SKM-1 treated with dmso at 0.1 percent for 144 hours (cell line): ENCODE measurements at regions not wholly inside any gene's neighbourhood (a gene's known extent, or its start where the extent isn't known, plus 50 kb on each side); places are given as distances from the start of the nearest gene placed in this dataset.
"Not testable (repeated sequence)": the region's sequence is repeated elsewhere in the genome, so short reads cannot be mapped to it uniquely, and the experiment has no call there.

ENCODE experiments used
- DNase-seq: peaks from one replicate; lab custom pipeline; 2025; ENCODE audit not compliant: unreplicated experiment; lab: John Stamatoyannopoulos, UW

DNA sequence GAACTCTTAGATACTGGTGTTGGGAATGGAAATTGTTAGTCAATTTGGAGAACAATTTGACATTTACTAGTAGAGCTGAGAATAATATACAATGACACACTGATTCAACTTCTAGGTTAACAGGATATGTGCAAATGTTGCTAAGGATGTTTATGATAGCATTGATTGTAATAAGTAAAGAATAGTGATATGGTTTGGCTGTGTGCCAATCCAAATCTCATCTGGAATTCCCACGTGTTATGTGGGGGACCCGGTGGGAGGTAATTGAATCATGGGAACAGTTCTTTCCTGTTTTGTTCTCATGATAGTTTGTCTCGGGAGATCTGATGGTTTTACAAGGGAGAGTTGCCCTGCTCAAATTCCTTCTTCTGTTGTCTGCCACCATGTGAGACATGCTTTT, 302.4 kb upstream of the TMPRSS15 start:
- no peak for DNase-seq

DNA sequence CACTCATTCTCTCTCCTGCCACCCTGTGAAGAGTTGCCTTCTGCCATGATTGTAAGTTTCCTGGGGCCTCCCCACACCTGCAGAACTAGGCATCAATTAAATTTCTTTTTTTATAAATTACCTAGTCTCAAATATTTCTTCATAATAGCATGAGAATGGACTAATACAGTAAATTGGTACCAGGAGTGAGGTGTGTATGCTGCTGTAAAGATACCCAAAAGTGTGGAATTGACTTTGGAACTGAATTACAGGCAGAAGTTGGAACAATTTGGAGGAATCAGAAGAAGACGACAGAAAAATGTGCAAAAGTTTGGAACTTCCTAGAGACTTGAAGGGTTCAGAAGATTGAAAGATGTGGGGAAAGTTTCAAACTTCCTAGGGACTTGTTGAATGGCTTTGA, 308.1 kb upstream of the TMPRSS15 start:
- no peak for DNase-seq

DNA sequence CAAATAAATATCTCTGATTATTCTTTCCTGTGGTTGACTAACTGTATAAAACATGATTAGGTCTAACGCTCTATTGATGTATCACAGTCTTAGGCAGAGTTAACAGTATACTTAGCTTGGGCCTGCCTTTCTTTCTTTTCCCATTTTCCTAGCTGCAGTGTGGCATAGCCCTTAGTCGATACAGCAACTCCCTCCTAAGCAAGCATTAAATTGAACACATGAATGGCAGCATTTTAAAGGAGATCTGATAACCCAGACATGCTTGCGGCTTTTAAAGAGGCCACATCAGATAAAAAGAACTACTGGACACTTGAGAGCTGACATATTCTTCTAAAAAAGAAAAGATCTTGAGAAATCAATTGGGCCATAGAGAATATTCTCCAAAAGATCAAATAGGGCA, 312.0 kb upstream of the TMPRSS15 start:
- DNase-seq = no peak

DNA sequence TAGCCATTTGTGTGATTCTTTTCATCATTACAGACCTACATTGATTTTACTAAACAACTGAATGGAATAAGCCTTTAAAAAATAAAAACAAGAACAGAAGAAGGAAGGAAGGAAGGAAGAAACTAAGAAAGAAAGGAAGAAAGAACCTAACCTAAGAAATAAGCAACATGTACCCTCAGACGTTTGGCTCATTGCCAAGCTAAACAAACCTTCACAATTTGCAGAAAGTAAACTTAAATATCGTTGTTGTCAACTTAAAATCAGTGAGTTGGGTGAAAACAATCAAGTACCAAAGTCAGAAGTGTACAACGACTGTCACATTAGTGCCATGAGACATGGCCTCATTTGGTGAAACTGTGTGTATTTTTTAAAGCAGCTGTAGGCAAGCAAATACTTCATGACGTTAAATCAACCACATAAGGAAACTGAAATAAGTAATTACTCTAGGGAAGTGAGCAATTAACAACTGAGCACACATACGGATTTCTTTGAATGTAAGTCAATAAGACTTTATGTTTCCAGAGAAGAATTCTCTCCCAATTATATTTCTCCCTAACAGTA, 313.1 kb upstream of the TMPRSS15 start:
- DNase-seq = no peak

DNA sequence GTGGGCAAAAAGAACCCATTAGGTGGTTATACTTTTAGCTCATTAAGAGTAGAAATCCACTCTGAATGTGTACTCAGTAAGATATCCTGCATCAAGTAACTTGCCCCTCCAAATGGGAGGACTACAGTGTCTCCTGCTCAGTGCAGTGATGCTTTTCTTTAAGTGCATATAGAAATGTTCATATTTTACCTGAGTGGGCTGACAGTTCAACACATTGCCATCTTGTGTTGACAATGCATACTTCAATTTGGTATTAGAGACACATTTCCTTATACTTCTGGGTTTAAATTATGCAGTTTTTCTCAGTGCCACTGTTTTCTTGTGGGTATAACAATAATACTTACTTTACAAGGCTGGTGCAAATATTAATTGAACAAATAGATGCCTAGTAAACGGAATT, 318.6 kb upstream of the TMPRSS15 start:
- no peak for DNase-seq

DNA sequence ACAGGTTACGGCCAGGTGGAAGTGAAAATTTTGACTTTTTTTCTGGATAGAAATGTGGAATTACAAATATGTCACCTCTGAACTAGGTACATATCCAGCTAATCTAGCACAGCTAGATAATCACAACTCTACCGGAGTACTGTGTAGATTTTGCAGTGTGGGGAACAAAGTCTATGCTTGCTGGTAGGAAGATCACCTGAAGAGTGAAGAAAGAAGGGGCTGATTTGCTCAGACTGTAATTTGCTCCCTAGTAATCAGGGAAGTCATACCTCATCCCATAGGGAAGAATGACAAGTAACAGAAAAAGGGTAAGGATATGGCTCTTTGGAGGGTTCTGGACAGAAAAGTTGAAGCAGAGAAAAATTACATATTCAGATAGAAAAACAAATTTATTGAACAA, 319.6 kb upstream of the TMPRSS15 start:
- no peak for DNase-seq

DNA sequence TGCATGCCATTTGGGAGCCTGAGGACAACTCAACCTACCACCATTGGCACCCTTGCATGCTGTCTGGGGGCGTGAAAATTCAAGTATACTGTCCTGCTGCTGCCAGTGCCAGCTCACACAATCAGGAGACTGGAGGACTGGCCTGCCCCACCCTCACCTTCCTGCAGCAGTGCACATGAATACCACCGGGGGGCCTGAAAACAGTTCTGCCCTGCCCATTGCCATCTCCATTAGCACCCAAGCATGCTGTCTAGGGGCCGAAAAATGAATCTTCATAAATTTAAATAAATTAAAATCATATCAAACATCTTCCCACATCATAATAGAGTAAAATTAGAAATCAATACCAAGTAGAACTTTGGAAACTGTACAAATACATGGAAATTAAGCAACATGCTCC, 322.1 kb upstream of the TMPRSS15 start:
- DNase-seq = peak; percentile 24

DNA sequence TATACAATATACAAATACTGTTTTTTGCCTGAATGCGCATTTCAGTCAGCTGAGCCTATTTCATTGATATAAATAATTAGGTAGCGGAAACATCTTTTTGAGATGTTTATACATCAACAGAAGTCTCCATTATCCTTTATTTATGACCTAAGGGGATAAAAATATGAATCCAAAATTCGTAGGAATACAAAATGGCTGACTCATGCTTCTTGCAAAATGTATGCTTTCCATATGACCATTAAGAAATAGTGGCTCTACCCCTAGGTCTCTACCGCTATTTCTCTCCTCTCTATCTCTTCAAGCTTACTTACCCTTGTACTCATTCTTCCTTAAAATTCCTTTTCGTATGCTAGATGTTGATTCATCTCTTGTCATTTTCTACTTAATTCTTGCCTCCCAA, 338.4 kb upstream of the TMPRSS15 start:
- no peak for DNase-seq

DNA sequence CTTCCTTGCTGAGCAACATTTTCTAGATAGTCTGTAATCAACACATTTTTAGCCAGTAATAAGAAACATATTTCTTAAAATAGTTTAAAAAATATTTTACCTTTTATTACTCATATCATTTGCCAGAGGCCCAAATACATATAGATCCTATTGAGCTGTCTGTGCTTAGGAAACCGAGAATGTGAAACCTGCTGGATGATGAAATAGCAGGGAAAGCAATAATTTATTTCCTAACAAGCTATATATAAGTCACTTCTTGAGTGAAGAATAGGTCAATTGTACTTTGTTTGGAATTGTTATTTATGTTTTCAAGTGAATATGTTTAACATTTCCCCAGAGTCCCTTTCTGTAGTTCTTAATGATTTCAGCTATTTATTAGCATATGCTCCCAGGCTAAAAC, 339.9 kb upstream of the TMPRSS15 start:
- no peak for DNase-seq

DNA sequence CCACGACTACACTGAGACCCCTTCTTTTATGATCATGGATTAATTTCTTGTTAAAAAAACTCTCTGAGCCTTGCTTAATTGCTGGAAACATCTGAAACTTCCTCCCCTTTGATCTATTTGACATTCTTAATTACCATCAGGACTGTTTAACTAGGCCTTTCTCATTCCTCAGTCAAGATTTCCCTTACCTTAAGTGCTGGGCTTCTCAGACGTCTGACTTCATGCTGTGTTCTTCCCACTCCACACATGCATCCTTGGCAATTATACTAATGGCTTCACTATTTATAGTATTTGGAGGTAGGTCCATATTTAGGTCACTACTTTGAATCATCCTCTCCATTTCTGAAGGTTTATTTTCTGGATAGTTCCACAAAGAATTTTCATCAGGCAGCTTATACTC, 341.3 kb upstream of the TMPRSS15 start:
- no peak for DNase-seq

DNA sequence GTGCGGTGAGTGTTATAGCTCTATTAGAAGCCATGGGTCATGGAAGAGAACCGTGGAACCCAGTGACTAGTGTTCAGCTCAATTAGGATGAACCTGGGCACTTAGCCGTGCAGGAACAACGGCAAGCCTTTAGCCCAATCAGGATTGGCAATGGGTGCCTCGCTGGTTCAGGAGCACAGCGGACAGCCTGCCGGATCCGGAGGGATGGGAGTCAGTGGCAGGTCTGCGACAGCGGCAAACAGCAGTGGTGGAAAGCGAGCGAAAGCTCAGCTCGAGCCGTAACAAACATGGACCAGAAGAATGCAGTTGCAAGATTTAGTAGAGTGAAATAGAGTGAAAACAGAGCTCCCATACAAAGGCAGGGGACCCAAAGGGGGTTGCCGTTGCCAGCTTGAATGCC, 349.3 kb upstream of the TMPRSS15 start:
- not testable (repeated sequence) for DNase-seq

DNA sequence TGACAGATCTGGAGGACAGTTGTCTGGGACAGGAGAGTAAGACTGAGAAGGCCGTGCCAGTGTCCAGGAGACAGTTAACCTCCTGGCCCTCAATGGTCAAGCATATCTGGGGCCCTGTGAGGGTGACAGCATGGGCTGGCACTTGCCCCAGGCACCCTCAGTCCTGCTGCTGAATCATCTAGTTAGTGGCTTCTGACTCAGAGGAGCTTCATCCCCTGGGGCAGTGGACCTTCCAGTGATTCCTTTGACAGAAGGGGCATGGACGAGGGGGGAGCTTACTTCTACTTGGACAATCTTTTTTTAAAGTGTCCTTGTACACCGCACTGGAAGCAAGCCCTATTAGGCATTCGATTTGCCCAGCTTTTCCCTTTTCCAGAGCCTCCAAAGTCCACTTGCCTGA, 352.7 kb upstream of the TMPRSS15 start:
- DNase-seq = not testable (repeated sequence)

DNA sequence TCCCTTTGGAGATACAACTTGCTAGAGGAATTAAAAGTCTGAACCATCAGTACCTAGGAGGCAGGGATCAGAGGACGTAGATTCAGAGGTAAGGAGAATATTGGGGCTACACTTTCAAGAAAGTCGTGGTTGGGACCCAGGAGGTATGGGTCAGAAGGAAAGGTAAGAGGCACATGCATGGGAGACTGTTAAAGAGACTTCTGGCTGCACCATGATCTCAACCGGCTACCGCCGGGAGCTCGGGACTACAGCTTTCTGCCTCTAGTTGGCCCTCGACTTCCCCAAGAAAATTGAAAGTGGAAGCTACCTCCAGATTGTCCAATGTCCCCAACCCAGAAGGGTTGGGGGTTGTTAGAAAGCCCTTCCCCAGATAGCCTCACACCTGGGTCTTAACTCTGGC, 355.7 kb upstream of the TMPRSS15 start:
- no peak for DNase-seq

DNA sequence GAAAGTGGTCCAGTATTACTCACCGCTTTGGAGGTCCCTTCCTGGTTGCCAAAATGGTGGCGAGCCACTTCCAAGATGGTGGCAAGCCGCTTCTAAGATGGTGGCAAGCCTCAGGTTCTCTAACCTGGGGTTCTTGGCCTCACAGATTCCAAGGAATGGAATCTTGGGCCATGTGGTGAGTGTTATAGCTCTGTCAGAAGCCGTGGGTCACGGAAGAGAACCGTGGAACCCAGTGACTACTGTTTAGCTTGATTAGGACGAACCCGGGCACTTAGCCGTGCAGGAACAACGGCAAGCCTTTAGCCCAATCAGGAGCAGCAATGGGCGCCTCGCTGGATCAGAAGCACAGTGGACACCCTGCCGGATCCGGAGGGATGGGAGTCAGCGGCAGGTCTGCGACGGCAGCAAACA, 356.2 kb upstream of the TMPRSS15 start:
- DNase-seq = no peak

DNA sequence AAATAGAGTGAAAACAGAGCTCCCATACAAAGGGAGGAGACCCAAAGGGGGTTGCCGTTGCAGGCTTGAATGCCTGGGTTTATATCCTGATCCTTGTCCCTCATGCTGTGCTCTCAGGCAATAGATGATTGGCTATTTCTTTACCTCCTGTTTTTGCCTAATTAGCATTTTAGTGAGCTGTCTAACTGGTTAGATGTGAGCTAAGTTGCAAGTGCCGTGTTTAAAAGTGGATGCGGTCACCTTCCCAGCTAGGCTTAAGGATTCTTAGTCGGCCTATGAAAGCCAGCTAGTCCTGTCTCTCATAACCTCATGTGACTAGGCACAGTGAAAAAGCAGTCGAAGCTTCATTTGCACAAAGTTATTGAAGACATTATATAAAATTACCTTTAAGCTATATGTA, 356.7 kb upstream of the TMPRSS15 start:
- no peak for DNase-seq

DNA sequence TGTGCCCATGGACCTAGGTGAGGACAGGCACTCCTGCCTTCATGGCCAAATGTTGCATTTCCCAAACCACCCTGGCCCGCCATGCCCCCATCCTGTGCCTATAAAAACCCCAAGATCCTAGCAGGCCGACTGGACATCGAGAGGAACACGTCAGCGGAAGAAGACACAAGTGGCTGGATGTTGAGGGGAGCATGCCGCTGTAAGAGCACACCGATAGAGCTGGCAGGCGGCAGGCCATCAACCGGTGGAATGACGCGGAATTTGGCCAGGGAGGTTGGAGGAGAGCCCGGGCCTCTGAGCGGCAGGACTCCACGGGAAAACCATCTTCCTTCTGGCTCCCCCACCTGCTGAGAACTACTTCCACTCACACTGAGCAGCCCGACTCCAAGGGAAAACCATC, 361.1 kb upstream of the TMPRSS15 start:
- no peak for DNase-seq

DNA sequence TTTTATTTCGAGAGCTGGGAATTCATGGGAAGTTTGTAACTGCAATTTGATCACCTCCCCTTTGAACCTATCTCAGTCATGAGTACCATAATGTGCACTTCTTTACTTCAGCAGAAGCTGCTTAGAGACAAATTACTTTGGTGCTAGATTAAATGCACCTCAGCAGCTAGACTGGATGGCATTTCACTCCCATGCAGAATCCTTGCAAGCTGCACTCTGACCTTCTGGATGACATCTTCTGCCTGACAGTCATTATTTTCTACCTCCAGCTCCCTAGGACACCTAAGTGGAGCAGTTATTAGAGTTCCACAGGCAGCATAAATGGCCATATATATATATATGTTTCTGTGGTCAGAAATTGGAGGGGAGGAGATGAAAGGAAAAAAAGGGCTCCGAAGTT, 366.0 kb upstream of the TMPRSS15 start:
- no peak for DNase-seq

DNA sequence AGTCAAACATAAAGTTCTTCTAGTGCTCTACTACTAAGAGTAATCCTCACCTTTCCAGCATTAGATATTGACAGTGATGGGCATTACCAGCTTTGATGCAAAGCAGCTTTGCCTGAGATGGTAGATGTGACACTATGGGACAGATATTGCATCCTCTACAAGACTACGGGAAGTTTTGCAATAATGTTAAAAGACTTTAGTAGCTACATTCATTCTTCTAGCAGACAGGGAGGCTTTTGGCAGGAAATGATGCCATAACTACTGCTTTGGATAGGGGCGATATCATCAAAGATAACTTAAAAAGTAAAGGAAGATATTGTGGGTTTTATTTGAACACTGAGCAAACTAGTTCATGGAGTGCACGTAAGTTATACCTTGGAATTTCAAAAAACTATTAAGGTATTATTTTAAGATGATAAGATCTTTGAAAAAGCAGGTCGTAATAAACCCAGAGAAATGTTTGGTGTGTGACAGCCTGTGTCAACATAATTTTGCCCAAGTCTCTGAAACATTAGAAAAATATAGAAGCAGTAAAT, 368.3 kb upstream of the TMPRSS15 start:
- DNase-seq = peak; percentile 36

DNA sequence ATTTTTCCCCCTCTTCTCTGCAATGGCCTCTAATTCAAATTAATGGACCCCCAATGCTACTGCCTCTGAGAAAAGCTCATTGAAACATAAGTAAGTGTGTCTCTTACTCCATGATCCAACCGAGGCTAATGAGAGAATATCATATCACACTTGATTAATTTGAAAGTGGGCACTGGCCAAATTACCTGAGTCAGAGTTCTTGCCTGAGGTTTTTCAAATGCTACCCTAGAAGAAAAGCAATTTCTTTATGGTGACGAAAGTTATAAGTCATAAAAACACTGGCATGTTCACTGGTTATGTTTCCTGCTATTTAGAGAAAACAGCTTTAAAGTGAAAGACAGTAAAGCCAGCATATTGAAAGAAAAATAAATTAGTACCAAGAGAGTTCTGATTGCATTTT, 368.8 kb upstream of the TMPRSS15 start:
- no peak for DNase-seq

DNA sequence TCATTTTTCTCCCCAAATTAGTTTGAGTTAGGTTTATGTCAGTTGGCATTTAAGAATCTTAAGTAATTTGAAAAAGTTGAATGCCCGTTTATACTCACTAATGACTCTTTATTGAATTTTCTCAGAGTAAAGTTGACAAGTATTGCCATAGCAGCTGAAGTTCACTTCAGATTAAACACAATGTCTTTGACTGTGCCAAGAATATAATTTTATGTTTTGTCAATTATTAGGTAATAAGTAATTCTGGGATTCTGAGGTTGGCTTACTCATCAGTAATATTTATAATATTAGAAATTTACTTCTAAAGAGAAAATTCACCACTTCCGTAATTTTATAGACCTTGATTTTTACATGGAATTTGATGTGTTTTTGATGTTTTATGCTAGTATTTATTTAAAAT, 369.3 kb upstream of the TMPRSS15 start:
- no peak for DNase-seq

DNA sequence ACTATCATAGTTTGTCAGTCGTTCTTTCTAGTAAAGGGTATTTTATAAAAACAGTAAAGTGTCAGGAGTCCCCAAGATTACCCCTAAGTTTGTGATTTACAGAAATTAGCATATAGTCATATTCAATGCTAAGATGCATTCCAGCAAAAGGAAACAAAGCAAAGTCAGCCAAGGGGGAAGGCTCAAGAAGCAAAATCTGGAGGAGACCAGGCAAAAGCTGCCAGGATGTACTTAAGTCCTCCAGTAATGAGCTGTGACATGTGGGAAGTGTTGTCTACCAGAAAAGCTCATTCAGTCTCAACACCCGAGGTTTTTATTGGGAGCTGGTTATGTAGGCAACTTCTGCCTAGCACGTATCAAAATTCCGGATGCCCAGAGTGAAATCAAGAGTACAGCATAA, 373.4 kb upstream of the TMPRSS15 start:
- DNase-seq = no peak

DNA sequence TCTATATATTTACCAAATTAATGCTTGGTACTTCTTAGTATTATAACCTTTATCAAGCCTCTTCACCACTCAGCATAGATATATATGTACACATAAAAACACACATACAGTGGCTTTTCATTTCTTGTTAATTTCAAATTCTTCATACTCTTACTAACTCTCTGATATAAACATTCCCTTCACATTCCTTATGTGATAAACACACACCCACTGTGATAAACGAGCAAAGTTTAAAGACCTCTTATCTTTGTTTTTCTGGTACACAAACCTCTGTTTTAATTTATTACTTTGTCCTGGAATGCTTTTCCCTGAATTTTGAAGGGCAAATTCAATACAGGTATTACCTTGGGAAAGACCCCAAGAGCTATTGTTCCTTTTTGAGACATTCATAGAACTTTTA, 379.1 kb upstream of the TMPRSS15 start:
- no peak for DNase-seq

DNA sequence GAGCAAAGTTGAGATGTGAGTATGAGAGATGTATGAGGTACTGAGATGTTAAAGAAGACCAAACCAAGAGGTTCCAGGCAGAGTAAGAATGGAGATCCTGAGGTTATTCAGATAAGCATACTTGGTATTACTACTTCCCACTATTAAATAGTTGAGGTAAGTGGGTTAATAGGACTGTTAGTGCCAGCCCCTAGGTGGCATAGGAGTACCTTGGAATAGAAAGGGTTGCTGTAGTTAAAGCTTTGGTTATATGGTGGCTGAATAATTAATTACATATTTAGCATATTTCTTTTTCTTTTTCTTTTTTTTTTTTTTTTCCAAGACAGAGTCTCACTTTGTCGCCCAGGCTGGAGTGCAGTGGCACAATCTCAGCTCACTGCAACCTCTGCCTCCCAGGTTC, 397.9 kb upstream of the TMPRSS15 start:
- DNase-seq = no peak

DNA sequence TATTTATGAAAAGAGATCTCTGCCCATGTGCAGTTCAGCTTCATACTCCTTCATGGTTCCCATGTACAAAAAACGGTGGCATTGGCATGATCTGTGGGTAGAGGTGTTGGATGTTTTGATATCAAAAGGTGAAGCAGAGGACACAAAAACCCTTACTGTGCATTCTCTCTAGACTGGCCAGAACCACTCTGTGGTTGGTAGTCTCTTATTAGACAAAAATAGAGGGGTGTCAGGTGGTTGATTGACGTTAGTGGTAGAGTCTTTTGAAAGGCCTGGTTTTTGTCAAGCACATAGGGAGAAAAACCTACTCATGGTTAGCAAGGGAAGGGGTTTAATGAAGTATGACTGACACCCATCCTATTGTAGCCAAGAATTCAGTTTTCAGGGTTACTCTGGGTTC, 400.0 kb upstream of the TMPRSS15 start:
- no peak for DNase-seq
